ENCODE measurements at regions not wholly inside any gene's neighbourhood (a gene's known extent, or its start where the extent isn't known, plus 50 kb on each side); places are given as distances from the start of the nearest gene placed in this dataset.

DNA sequence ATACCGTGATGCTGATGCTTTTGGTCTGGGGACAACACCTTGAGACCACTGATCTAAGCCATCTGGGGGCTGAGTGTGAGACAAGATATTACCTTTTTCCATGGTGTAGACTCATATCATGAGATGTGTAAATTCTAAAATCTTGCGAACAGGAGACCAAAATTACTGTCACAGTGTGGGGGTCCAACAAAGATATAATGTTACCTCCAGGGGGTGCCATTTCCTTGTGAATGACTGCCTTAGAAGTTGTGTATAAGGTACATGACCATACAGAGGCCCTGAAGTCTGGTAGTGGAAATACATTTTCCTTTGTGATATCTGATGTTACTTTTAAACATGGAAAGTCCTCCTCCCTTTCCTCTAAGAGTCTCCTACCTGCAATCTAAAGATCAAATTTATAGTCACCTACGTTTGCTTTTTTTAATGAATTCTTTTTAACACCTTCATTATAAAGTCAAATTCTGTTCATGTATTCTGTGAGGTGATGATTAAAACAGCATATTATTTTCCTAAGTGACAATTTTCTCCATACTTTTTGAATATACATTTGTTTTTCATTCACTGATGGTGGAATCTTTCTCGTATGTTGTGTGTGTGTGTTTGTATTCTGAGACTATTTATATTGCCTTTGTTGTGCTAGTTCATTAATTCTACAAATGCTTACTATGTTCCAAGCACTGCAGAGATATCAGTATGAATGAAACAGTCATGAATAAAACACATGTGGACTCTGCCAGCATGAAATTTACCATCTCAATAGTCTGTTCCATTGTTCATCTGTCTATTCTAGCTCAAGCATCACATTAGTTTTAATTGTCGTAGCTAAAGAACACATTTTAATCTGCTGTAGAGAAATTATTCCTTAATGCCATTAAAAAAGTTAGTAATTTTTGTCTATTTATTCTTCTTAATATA, 113.7 kb downstream of the RFC3 start:
- CTCF ChIA-PET, result interaction anchor here (0.7 to 2.4 kb wide), 6 partner anchors 11 to 145 kb away, joined by 3 to 20 read pairs (median 6); no protein-coding TSS in a partner anchor
- POLR2A ChIA-PET, result no interaction called here
- TF ChIP-seq, protein P1, sequence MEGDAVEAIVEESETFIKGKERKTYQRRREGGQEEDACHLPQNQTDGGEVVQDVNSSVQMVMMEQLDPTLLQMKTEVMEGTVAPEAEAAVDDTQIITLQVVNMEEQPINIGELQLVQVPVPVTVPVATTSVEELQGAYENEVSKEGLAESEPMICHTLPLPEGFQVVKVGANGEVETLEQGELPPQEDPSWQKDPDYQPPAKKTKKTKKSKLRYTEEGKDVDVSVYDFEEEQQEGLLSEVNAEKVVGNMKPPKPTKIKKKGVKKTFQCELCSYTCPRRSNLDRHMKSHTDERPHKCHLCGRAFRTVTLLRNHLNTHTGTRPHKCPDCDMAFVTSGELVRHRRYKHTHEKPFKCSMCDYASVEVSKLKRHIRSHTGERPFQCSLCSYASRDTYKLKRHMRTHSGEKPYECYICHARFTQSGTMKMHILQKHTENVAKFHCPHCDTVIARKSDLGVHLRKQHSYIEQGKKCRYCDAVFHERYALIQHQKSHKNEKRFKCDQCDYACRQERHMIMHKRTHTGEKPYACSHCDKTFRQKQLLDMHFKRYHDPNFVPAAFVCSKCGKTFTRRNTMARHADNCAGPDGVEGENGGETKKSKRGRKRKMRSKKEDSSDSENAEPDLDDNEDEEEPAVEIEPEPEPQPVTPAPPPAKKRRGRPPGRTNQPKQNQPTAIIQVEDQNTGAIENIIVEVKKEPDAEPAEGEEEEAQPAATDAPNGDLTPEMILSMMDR (IDR thresholded peaks at IDR 0.05; ENCODE audit: control extremely low read depth, extremely low read depth, low read depth, missing control alignments), result peak; percentile 39
- DNase-seq (ENCODE audit: extremely low spot score), result no peak

GRCh38 chr13:33932769-33933406, 114.9 kb downstream of the RFC3 start:
- ChIA-PET CTCF (interaction anchor here (1.0 kb wide), 1 partner anchor 13 kb away, joined by 5 read pairs; no protein-coding TSS in a partner anchor), POLR2A (no interaction called here)
- TF ChIP-seq, protein P1 (IDR thresholded peaks at IDR 0.05; ENCODE audit: control extremely low read depth, extremely low read depth, low read depth, missing control alignments), result no peak
- DNase-seq (ENCODE audit: extremely low spot score), result no peak

DNA sequence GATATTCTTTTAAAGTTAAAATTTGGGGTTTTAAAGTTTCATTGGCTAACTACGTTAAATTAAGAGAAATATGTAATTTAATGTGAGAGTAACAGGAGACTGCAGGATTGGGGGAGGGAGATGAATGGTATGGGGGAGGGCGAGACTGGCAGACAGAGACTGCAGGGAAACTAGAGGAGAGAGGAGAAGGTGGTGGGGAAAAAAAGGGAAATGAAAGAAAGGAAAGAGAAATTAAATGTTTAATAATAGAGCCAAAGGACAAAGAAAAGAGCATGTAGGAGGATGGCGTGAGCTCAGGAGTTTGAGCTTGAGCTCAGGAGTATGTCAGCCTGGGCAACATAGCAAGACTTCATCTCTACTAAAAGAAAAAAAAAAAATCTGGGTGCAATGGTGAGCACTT, 115.9 kb downstream of the RFC3 start:
- TF ChIP-seq, protein P1 (IDR thresholded peaks at IDR 0.05; ENCODE audit: control extremely low read depth, extremely low read depth, low read depth, missing control alignments), result no peak
- DNase-seq (ENCODE audit: extremely low spot score), result no peak
- POLR2A ChIA-PET, result interaction anchor here (0.7 kb wide), 1 partner anchor 266 kb away, joined by 4 read pairs; no protein-coding TSS in a partner anchor
- CTCF ChIA-PET, result interaction anchor here (1.0 to 1.5 kb wide), 3 partner anchors 13 to 143 kb away, joined by 4 to 5 read pairs (median 4); no protein-coding TSS in a partner anchor

DNA sequence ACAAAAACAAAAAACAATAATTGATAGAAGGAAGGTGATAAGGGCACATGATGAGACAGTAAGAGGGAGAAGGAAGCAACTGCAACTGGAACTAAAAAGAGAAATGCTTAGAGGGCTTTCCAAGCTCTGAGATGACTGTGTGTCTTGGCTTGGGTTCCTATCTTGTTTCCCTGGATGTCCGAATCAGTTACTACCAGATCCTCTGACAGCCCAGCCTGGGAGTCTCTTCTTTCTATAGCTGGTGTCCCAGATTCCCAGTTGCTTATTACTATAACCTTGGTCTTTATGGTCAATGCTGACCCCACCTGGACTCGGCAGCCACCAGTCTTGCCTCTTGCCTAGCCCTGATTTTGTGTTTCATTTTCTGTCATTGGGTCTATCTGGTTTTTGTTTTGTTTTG, 116.4 kb downstream of the RFC3 start:
- TF ChIP-seq, protein P1 (IDR thresholded peaks at IDR 0.05; ENCODE audit: control extremely low read depth, extremely low read depth, low read depth, missing control alignments), result no peak
- ChIA-PET CTCF (interaction anchor here (1.1 to 1.5 kb wide), 2 partner anchors 21 to 142 kb away, joined by 4 read pairs; no protein-coding TSS in a partner anchor), POLR2A (no interaction called here)
- no peak for DNase-seq (ENCODE audit: extremely low spot score)

DNA sequence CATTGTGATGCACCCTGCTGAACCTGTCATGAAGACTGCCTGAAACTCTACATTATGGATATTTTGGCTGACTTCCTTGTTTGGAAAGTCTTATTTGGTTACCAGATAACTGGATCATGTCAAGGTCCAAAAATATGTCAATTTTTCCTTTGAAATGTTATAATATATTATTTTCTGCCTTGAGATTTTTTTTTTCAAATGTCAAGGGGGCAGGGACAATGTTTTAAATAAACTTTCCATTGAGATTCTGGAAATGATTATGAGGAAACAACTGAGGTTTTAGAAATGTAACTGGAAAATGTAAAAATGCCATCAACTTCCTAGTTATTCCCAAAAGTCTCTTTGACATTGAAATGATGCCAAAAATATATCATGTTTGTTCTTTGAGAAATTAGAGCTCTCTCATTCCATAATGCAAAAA, 117.0 kb downstream of the RFC3 start:
- DNase-seq (ENCODE audit: extremely low spot score), result no peak
- ChIA-PET CTCF (interaction anchor here (1.1 to 1.5 kb wide), 2 partner anchors 22 to 141 kb away, joined by 4 read pairs; no protein-coding TSS in a partner anchor), POLR2A (no interaction called here)
- TF ChIP-seq, protein P1 (IDR thresholded peaks at IDR 0.05; ENCODE audit: control extremely low read depth, extremely low read depth, low read depth, missing control alignments), result no peak

GRCh38 chr13:33935969-33936368, 118.0 kb downstream of the RFC3 start:
- TF ChIP-seq, protein P1 (IDR thresholded peaks at IDR 0.05; ENCODE audit: control extremely low read depth, extremely low read depth, low read depth, missing control alignments), result no peak
- DNase-seq (ENCODE audit: extremely low spot score), result no peak
- CTCF ChIA-PET, result no interaction called here
- POLR2A ChIA-PET, result no interaction called here

Measured in GM10248 (cell line).